ENCODE measurements at regions not wholly inside any gene's neighbourhood (a gene's known extent, or its start where the extent isn't known, plus 50 kb on each side); places are given as distances from the start of the nearest gene placed in this dataset.

GRCh38 chr21:27156666-27157065 lies 189.8 kb upstream of the ADAMTS5 start:
- DNase-seq (ENCODE audit: low read depth): no peak

DNA sequence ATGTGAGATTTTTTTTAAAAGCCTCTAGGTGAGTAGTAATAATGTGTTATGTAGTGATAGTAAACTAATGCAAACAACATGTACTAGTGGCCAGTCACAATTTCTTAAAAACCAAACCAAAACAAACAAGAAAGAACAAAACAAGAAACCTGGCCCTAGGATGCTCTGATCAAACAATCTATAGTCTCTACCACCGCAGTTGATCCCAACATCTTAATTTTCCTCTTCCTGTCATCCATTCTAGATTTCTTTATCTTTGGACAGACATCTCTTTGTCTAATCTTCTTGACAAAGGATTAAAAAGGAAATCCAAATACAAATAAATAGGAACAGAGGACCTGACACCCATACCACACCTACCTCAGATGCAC lies 188.2 kb upstream of the ADAMTS5 start:
- DNase-seq (ENCODE audit: low read depth): no peak

DNA sequence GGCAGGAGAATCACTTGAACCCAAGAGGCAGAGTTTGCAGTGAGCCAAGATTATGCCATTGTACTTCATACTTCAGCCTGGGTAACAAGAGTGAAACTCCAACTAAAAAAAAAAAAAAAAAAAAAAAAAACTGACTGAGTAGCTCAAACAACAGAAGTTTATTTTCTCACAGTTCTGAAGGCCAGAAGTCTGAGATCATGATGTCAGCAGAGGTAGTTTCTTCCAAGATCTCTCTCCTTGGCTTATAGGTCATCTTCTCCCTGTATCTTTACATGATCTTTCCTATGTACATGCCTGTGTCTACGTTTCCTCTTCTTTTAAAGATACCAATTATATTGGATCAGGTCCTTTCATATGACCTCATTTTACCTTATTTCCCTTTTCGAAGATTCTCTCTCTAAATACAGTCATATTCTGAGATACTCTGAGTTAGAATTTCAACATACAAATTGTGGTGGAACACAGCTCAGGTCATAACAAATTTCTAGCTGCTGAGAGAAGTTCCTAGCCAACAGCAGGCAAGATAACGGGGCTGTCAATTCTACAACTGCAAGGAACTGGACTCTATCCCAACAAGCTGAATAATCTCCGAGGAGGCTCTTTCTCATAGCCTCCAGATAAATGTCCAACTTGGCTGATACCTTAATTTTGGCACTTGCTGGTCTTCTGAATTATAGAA lies 187.7 kb upstream of the ADAMTS5 start:
- no peak for DNase-seq (ENCODE audit: low read depth)

GRCh38 chr21:27152996-27153395 lies 186.1 kb upstream of the ADAMTS5 start:
- DNase-seq (ENCODE audit: low read depth): no peak

- no peak for DNase-seq (ENCODE audit: low read depth)
Measured at GRCh38 chr21:27149034-27149433, 182.1 kb upstream of the ADAMTS5 start.

GRCh38 chr21:27146268-27146667 lies 179.4 kb upstream of the ADAMTS5 start:
- DNase-seq (ENCODE audit: low read depth): no peak

GRCh38 chr21:27145134-27145798 lies 178.4 kb upstream of the ADAMTS5 start:
- no peak for DNase-seq (ENCODE audit: low read depth)

DNA sequence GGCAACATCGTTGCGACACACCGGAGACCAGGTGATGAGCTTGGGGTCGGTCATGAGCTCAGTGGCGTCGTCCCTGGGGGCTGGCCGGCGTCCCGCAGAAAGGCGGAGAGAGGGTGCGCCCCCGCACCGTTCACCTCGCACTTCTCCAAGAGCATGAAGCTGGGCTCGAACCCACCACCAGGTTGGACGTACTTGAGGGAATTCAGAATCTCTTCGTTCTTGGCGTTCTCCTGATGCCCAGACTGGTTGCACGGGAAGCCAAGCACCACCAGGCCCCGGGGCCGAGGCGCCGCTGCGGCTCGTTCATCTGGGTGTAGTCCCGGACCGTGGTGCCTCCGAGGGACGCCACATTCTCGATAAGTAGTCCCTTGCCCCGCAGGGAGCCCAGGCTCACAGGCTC lies 176.6 kb upstream of the ADAMTS5 start:
- DNase-seq (ENCODE audit: low read depth): no peak

- DNase-seq (ENCODE audit: low read depth): no peak
Measured at GRCh38 chr21:27139526-27139925, 172.6 kb upstream of the ADAMTS5 start.

- DNase-seq (ENCODE audit: low read depth): no peak
Measured at GRCh38 chr21:27134516-27134915, 167.6 kb upstream of the ADAMTS5 start.

GRCh38 chr21:27132266-27132665 lies 165.4 kb upstream of the ADAMTS5 start:
- no peak for DNase-seq (ENCODE audit: low read depth)

DNA sequence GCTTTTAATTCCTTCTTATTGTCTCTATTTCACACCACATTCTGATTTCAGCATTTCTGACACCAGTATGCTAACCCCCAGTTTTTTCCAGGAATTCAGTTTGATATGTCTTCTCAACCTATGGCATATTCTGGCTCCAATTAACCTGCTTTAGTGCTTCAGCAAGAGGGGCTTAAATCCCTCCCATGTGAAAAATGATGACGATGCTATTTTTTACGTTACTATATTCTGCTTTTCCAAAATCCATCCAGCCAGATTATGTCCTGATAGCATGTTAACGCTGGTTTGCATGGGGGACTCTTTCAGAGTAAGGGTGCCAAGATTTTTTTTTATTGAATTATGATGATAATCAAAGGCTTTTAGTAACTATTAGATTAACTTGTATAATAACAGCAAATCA lies 163.3 kb upstream of the ADAMTS5 start:
- DNase-seq (ENCODE audit: low read depth): no peak

- DNase-seq (ENCODE audit: low read depth): no peak
Measured at GRCh38 chr21:27129694-27130093, 162.8 kb upstream of the ADAMTS5 start.

DNA sequence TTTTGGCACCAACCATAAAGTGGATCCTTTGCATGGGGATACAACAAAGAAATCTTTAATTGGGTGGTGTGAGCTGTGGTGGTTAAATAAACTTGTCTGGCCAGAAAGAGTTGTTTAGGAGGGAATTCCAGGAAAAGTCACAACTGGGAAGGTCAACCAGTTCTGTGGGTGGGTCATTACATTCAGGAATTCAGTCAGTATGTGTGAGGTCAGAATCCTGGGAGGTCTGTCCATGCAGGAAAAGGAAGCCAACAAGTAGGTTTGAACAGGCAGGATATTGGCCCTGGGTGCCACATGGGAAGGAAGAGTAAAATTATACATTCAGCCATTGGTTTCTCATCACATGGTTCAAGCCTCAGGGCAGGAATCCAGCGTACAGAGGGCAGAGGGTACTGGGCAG lies 162.3 kb upstream of the ADAMTS5 start:
- peak; percentile 5 for DNase-seq (ENCODE audit: low read depth)

GRCh38 chr21:27126140-27126539 lies 159.3 kb upstream of the ADAMTS5 start:
- no peak for DNase-seq (ENCODE audit: low read depth)

- DNase-seq (ENCODE audit: low read depth): no peak
Measured at GRCh38 chr21:27122686-27123085, 155.8 kb upstream of the ADAMTS5 start.

DNA sequence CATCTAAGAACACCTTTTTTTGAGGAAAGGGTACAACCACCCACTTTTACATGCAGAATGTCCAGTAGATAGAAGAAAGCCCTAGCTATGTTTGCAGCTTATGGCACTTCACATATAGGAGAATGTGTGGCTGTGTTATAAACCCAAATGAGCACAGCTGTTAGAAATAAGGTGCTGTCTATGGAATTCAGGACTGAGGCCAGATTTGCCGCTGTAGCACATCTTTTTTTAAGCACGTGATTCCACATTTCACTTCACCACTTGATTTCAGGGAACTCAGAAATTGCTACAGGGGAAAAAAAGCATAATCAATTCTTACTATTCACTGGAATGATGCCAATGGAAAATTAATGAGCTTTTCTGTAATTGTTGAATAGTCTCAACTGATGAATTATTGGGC lies 147.2 kb upstream of the ADAMTS5 start:
- no peak for DNase-seq (ENCODE audit: low read depth)

DNA sequence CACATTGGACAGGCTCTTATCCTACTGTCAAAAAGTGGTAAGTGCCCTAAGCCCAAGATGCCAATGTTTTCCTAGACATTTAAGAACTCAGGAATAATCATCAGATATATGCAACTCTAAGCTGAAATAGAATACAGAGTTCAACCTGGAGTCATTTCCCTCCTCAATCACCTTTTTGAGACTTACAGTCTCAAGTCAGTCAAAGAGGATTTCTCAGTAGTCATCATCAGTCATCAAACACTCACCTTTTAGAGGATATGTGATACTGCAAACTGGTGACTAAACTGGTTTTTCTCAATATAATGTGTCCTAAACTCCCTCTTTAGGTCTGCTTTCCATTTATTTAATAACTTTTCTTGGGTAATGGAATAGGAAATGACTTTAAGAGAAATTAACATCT lies 145.3 kb upstream of the ADAMTS5 start:
- peak; percentile 59 for DNase-seq (ENCODE audit: low read depth)

DNA sequence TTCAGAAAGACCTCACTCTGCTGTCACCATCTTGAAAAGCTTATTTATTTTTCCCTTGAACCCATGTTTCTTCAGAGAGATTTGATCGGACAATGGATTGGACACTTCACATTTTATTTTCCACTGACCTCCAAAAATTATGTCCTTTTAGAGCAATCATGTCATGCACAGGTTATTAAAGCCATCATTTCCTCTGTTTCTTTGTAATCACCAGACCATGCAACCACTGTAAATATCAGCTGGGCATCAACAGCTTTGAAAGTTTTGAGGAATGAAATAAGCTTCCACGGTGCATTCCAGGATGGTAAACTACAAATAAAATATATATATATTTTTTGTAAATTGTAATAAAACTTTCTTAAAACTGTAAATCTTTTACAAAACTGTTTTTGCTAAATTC lies 144.1 kb upstream of the ADAMTS5 start:
- no peak for DNase-seq (ENCODE audit: low read depth)

DNA sequence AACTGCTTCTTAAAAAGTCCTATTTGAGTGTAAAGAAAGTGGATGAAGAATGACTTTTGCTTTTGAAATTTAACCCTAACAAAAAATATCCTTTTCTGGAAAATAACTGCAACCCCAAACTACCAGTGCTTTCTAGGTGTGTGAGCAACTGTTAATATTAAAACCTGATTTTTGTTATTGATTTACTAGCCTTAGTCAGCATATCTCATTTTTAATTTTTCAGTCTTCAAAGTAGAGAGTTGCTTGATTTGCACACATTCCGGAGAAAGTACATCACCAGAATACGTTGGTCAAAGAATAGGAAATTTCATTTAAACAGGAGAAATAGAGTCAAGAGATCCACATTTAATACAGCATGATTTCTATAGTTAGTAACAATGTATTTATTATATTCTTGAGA lies 141.8 kb upstream of the ADAMTS5 start:
- no peak for DNase-seq (ENCODE audit: low read depth)

DNA sequence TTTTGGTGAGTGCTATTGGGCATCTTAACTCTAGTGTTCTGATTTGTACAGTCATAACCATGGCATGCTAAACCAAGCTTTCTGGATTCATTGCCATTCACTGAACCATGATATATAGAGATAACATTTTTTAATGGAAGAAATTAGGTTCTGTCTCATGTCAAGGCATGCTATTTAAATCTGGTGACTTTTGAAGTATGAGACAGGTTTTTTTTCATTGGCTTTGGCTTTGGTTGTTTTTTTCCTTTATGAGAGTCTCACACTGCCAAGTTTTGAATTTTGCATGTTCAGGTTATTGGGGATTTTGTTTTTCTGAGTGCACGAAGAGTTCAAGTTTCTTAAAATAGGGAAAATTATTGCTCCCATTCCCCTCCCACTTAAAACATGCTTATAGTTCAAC lies 141.3 kb upstream of the ADAMTS5 start:
- DNase-seq (ENCODE audit: low read depth): no peak

DNA sequence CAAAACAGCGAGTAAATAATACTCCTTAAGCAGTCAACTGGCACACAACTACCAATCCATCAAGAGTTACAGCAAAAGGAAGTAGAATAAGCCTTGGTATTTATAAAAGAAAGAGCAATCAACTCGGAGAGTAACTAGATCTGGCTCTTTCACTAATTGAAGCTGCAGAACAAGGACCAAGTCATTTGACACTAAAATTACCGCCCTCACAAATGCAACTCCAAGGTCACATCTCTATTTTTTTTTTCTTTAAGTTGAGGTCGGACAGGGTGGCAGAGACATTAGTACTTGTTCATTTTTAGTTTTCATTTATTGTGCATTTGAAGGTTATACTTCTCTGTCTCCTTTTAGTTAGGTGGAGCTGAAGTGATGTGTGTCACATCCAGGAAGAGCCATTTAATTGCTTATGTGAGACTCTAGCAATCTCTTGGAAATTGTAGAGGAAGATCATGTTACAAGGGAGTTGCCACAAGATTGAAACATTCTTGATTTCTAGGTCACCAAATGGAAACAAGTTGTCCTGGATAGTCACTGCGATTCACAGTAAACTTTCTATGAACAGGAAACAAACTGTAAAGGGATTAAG lies 138.1 kb upstream of the ADAMTS5 start:
- DNase-seq (ENCODE audit: low read depth): peak; percentile 50

- no peak for DNase-seq (ENCODE audit: low read depth)
Measured at GRCh38 chr21:27103768-27104167, 136.9 kb upstream of the ADAMTS5 start.
